ENCODE measurements at regions not wholly inside any gene's neighbourhood (a gene's known extent, or its start where the extent isn't known, plus 50 kb on each side); places are given as distances from the start of the nearest gene placed in this dataset.

DNA sequence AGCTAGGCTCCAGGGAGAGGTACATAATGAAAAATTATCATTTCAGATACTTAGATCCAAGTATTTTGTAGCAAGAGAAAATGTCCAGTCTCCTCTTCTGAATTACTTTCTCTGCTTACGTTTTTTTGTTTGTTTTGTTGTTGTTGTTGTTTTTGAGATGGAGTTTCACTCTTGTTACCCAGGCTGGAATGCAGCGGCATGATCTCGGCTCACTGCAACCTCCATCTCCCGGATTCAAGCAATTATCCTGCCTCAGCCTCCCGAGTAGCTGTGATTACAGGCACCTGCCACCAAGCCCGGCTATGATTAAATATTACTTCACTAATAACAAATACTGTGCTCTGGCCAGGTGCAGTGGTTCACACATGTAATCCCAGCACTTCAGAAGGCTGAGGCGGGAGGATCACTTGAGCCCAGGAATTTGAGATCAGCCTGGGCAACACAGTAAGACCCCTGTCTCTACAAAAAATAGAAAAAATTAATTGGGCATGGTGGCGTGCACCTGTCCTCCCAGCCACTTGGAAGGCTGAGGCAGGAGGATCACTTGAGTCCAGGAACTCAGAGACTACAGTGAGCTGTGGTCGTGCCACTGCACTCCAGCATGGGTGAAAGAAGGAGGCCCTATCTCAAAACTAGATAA is 155.0 kb upstream of the JARID2 start:
- DNase-seq, result no peak
- no peak overlapping the region for H3K4me3 ChIP-seq
- peaks cover 0 to 17% (median 3%) of the 10 kb centered on the region in 4 donors for H3K4me1 ChIP-seq
- intact Hi-C loops (cut with DNase I; ENCODE audit: low total_unique reads) (no loop called here), in situ Hi-C loops (cut with MboI; ENCODE audit: low pct_ligation_motif_present in 1 of 4, low pct_unique_long_range_greater_than_20kb in 1 of 4, low sequenced_read_pairs in 3 of 4) (no loop called here)
- TF ChIP-seq EP300 (IDR thresholded peaks at IDR 0.05; ENCODE audit: low read depth) (no peak), POLR2AphosphoS5 (IDR thresholded peaks at IDR 0.05) (no peak), POLR2A (IDR thresholded peaks at IDR 0.05) (no peak)
- TF ChIP-seq, protein P1, sequence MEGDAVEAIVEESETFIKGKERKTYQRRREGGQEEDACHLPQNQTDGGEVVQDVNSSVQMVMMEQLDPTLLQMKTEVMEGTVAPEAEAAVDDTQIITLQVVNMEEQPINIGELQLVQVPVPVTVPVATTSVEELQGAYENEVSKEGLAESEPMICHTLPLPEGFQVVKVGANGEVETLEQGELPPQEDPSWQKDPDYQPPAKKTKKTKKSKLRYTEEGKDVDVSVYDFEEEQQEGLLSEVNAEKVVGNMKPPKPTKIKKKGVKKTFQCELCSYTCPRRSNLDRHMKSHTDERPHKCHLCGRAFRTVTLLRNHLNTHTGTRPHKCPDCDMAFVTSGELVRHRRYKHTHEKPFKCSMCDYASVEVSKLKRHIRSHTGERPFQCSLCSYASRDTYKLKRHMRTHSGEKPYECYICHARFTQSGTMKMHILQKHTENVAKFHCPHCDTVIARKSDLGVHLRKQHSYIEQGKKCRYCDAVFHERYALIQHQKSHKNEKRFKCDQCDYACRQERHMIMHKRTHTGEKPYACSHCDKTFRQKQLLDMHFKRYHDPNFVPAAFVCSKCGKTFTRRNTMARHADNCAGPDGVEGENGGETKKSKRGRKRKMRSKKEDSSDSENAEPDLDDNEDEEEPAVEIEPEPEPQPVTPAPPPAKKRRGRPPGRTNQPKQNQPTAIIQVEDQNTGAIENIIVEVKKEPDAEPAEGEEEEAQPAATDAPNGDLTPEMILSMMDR (IDR thresholded peaks at IDR 0.05), result no peak
- H3K27ac ChIP-seq, result no peak overlapping the region
- no peaks in the 10 kb centered on the region for H3K9me3 ChIP-seq
- 83 to 87% methylated on average over 5 to 9 of the region's 9 CpGs for WGBS, 2 donors (ENCODE audit: low coverage in 1 of 2)
- H3K27me3 ChIP-seq, result no peaks in the 10 kb centered on the region
- no peaks in the 10 kb centered on the region for H3K36me3 ChIP-seq

DNA sequence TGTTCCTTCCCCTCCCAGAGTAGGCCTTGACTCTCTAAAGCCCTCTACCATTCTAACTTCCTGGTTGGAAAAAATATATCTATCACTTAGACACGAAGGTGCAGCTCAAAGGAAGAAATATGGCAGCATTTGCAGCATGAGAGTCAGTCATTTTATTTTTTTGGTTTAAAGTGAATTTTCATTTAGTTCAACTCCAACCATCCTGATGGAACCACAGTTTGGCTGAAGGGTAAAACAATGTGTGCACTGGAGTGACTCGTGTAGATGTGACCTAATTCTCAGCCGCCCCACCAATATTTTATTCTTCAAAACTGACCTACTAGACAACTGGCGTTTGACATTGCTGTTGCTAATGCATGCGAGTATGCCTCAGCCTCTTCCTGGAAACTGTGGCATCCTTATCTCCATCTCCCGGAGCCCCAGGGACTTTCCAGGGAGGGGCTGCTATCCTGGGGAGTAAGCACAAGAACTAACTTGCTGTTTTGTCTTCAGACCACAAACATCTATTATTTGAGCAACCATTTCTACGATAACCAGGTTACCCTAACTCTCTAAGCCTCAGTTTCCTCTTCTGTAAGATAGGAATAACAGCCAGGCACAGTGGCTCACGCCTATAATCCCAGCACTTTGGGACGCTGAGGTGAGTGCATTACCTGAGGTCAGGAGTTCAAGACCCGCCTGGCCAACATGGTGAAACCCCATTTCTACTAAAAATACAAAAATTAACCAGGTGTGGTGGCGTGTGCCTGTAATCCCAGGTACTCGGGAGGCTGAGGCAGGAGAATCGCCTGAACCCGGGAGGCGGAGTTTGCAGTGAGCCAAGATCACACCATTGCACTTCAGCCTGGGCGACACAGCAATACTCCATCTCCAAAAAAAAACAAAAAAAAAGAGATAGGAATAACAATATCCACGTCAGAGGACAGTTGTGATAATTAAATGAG is 148.7 kb upstream of the JARID2 start:
- Histone ChIP-seq H3K9me3 (no peaks in the 10 kb centered on the region), H3K27ac (no peak overlapping the region), H3K4me1 (no peaks in the 10 kb centered on the region), H3K36me3 (no peaks in the 10 kb centered on the region), H3K27me3 (no peaks in the 10 kb centered on the region), H3K4me3 (no peak overlapping the region)
- TF ChIP-seq, protein P1 (IDR thresholded peaks at IDR 0.05), result no peak
- TF ChIP-seq EP300 (IDR thresholded peaks at IDR 0.05; ENCODE audit: low read depth) (no peak), POLR2AphosphoS5 (IDR thresholded peaks at IDR 0.05) (no peak), POLR2A (IDR thresholded peaks at IDR 0.05) (no peak)
- intact Hi-C loops (cut with DNase I; ENCODE audit: low total_unique reads), result no loop called here
- DNase-seq, result no peak
- in situ Hi-C loops (cut with MboI; ENCODE audit: low pct_ligation_motif_present in 1 of 4, low pct_unique_long_range_greater_than_20kb in 1 of 4, low sequenced_read_pairs in 3 of 4), result no loop called here
- 88 to 93% methylated on average over 11 to 17 of the region's 17 CpGs for WGBS, 2 donors (ENCODE audit: low coverage in 1 of 2)

DNA sequence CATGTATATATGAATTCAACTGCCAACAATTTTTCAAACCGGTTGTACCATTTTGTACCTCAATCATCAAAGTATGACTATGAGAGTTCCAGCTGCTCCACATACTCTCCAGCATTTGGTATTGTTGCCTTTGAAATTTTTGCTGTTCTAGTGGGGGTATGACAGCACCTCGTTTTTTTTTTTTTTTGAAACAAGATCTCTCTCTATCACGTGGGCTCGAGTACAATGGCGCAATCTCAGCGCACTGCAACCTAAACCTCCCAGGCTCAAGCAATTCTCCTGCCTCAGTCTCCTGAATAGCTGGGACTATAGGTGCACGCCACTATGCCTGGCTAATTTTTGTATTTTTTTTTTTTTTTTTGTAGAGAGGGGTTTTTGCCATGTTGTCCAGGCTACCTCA is 144.7 kb upstream of the JARID2 start:
- Histone ChIP-seq H3K36me3 (no peaks in the 10 kb centered on the region), H3K4me3 (no peak overlapping the region), H3K9me3 (no peaks in the 10 kb centered on the region), H3K27ac (no peak overlapping the region), H3K27me3 (no peaks in the 10 kb centered on the region), H3K4me1 (no peaks in the 10 kb centered on the region)
- 91 to 97% methylated on average over 7 of the region's 7 CpGs for WGBS, 2 donors (ENCODE audit: low coverage in 1 of 2)
- intact Hi-C loops (cut with DNase I; ENCODE audit: low total_unique reads) (no loop called here), in situ Hi-C loops (cut with MboI; ENCODE audit: low pct_ligation_motif_present in 1 of 4, low pct_unique_long_range_greater_than_20kb in 1 of 4, low sequenced_read_pairs in 3 of 4) (no loop called here)
- no peak for TF ChIP-seq POLR2AphosphoS5 (IDR thresholded peaks at IDR 0.05)
- no peak for TF ChIP-seq POLR2A (IDR thresholded peaks at IDR 0.05)
- TF ChIP-seq, protein P1 (IDR thresholded peaks at IDR 0.05), result no peak
- DNase-seq, result no peak

DNA sequence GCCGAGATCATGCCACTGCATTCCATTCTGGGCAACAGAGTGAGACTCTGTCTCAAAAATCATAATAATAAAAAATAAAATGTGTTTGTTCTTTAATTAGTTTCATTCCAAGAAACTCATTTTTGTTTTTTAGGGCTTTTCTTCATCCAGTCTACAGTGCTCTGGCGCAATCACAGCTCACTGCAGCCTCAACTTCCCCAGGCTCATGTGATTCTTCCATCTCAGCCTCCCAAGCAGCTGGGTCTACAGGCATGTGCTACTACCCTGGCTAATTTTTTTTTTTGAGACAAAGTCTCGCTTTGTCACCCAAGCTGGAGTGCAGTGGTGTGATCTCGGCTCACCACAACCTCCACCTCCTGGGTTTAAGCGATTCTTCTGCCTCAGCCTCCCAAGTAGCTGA is 143.6 kb upstream of the JARID2 start:
- Histone ChIP-seq H3K27ac (no peak overlapping the region), H3K4me3 (no peak overlapping the region), H3K36me3 (no peaks in the 10 kb centered on the region), H3K27me3 (no peaks in the 10 kb centered on the region), H3K4me1 (no peaks in the 10 kb centered on the region), H3K9me3 (no peaks in the 10 kb centered on the region)
- intact Hi-C loops (cut with DNase I; ENCODE audit: low total_unique reads), result no loop called here
- in situ Hi-C loops (cut with MboI; ENCODE audit: low pct_ligation_motif_present in 1 of 4, low pct_unique_long_range_greater_than_20kb in 1 of 4, low sequenced_read_pairs in 3 of 4), result no loop called here
- 89 to 98% methylated on average over 5 of the region's 5 CpGs for WGBS, 2 donors (ENCODE audit: low coverage in 1 of 2)
- TF ChIP-seq POLR2A (IDR thresholded peaks at IDR 0.05) (no peak), POLR2AphosphoS5 (IDR thresholded peaks at IDR 0.05) (no peak), EP300 (IDR thresholded peaks at IDR 0.05; ENCODE audit: low read depth) (no peak)
- TF ChIP-seq, protein P1 (IDR thresholded peaks at IDR 0.05), result no peak
- peak; percentile 9 for DNase-seq
